ENCODE measurements at regions not wholly inside any gene's neighbourhood (a gene's known extent, or its start where the extent isn't known, plus 50 kb on each side); places are given as distances from the start of the nearest gene placed in this dataset.

- ChIA-PET CTCF (no interaction called here), POLR2A (no interaction called here)
- no peak for DNase-seq (ENCODE audit: extremely low spot score)
- TF ChIP-seq TARDBP (IDR thresholded peaks at IDR 0.05) (no peak), BHLHE40 (IDR thresholded peaks at IDR 0.05; ENCODE audit: borderline replicate concordance) (no peak)
These were observed 452.8 kb downstream of the NFIB start for GRCh38 chr9:13860946-13861640.

GRCh38 chr9:13860019-13860418 is 453.9 kb downstream of the NFIB start:
- POLR2A ChIA-PET, result no interaction called here
- TF ChIP-seq FOXK2 (IDR thresholded peaks at IDR 0.05) (no peak), TARDBP (IDR thresholded peaks at IDR 0.05) (no peak), ZNF384 (IDR thresholded peaks at IDR 0.05) (no peak), SUZ12 (IDR thresholded peaks at IDR 0.05) (no peak), ELF4 (IDR thresholded peaks at IDR 0.05) (no peak), LEF1 (IDR thresholded peaks at IDR 0.05; ENCODE audit: borderline replicate concordance) (no peak), HDGF (IDR thresholded peaks at IDR 0.05; ENCODE audit: borderline replicate concordance) (no peak), L3MBTL2 (conservative IDR thresholded peaks at IDR 0.05) (no peak), BHLHE40 (IDR thresholded peaks at IDR 0.05; ENCODE audit: borderline replicate concordance) (no peak), FOXA1 (IDR thresholded peaks at IDR 0.05) (no peak), ARNT (IDR thresholded peaks at IDR 0.05) (no peak), FOXM1 (IDR thresholded peaks at IDR 0.05; ENCODE audit: borderline replicate concordance) (no peak), CTBP1 (IDR thresholded peaks at IDR 0.05; ENCODE audit: borderline replicate concordance) (no peak), PKNOX1 (IDR thresholded peaks at IDR 0.05) (no peak), NFRKB (IDR thresholded peaks at IDR 0.05) (no peak), SP1 (IDR thresholded peaks at IDR 0.05) (no peak)
- CTCF ChIA-PET, result no interaction called here
- DNase-seq (ENCODE audit: extremely low spot score), result no peak

GRCh38 chr9:13857521-13857920 is 456.4 kb downstream of the NFIB start:
- ChIA-PET CTCF (no interaction called here), POLR2A (no interaction called here)
- no peak for DNase-seq (ENCODE audit: extremely low spot score)
- TF ChIP-seq TARDBP (IDR thresholded peaks at IDR 0.05) (no peak), NFRKB (IDR thresholded peaks at IDR 0.05) (no peak), L3MBTL2 (conservative IDR thresholded peaks at IDR 0.05) (no peak), ZNF384 (IDR thresholded peaks at IDR 0.05) (no peak), SP1 (IDR thresholded peaks at IDR 0.05) (no peak), BHLHE40 (IDR thresholded peaks at IDR 0.05; ENCODE audit: borderline replicate concordance) (no peak)

- DNase-seq (ENCODE audit: extremely low spot score), result no peak
- TF ChIP-seq PKNOX1 (IDR thresholded peaks at IDR 0.05) (no peak), L3MBTL2 (conservative IDR thresholded peaks at IDR 0.05) (no peak), SP1 (IDR thresholded peaks at IDR 0.05) (no peak), ARNT (IDR thresholded peaks at IDR 0.05) (no peak), FOXK2 (IDR thresholded peaks at IDR 0.05) (no peak), CTBP1 (IDR thresholded peaks at IDR 0.05; ENCODE audit: borderline replicate concordance) (no peak), TARDBP (IDR thresholded peaks at IDR 0.05) (no peak), HDGF (IDR thresholded peaks at IDR 0.05; ENCODE audit: borderline replicate concordance) (no peak), FOXM1 (IDR thresholded peaks at IDR 0.05; ENCODE audit: borderline replicate concordance) (no peak), BHLHE40 (IDR thresholded peaks at IDR 0.05; ENCODE audit: borderline replicate concordance) (no peak), ELF4 (IDR thresholded peaks at IDR 0.05) (no peak), NFRKB (IDR thresholded peaks at IDR 0.05) (no peak), SUZ12 (IDR thresholded peaks at IDR 0.05) (no peak), LEF1 (IDR thresholded peaks at IDR 0.05; ENCODE audit: borderline replicate concordance) (no peak), FOXA1 (IDR thresholded peaks at IDR 0.05) (no peak), ZNF384 (IDR thresholded peaks at IDR 0.05) (no peak)
- POLR2A ChIA-PET, result no interaction called here
- CTCF ChIA-PET, result no interaction called here
These were observed 466.7 kb downstream of the NFIB start for GRCh38 chr9:13847270-13847669.

GRCh38 chr9:13845460-13845859 is 468.5 kb downstream of the NFIB start:
- TF ChIP-seq ARNT (IDR thresholded peaks at IDR 0.05) (no peak), PKNOX1 (IDR thresholded peaks at IDR 0.05) (no peak), FOXM1 (IDR thresholded peaks at IDR 0.05; ENCODE audit: borderline replicate concordance) (no peak), ELF4 (IDR thresholded peaks at IDR 0.05) (no peak), LEF1 (IDR thresholded peaks at IDR 0.05; ENCODE audit: borderline replicate concordance) (no peak), SP1 (IDR thresholded peaks at IDR 0.05) (no peak), SUZ12 (IDR thresholded peaks at IDR 0.05) (no peak), TARDBP (IDR thresholded peaks at IDR 0.05) (no peak), CTBP1 (IDR thresholded peaks at IDR 0.05; ENCODE audit: borderline replicate concordance) (no peak)
- no peak for DNase-seq (ENCODE audit: extremely low spot score)
- ChIA-PET CTCF (no interaction called here), POLR2A (no interaction called here)

- no peak for DNase-seq (ENCODE audit: extremely low spot score)
- TF ChIP-seq FOXK2 (IDR thresholded peaks at IDR 0.05) (no peak), PKNOX1 (IDR thresholded peaks at IDR 0.05) (no peak), HDGF (IDR thresholded peaks at IDR 0.05; ENCODE audit: borderline replicate concordance) (no peak), FOXM1 (IDR thresholded peaks at IDR 0.05; ENCODE audit: borderline replicate concordance) (no peak), ARNT (IDR thresholded peaks at IDR 0.05) (no peak), ZNF384 (IDR thresholded peaks at IDR 0.05) (no peak), CTBP1 (IDR thresholded peaks at IDR 0.05; ENCODE audit: borderline replicate concordance) (no peak), TARDBP (IDR thresholded peaks at IDR 0.05) (no peak), SP1 (IDR thresholded peaks at IDR 0.05) (no peak)
- ChIA-PET CTCF (no interaction called here), POLR2A (no interaction called here)
These were observed 472.0 kb downstream of the NFIB start for GRCh38 chr9:13841746-13842462.

All from HEK293T (cell line).